GM20000 (cell line): ENCODE measurements at regions not wholly inside any gene's neighbourhood (a gene's known extent, or its start where the extent isn't known, plus 50 kb on each side); places are given as distances from the start of the nearest gene placed in this dataset.

ENCODE experiments used
- DNase-seq: peaks from one replicate; pipeline ENCODE4 v3.0.0; 2012; ENCODE audit warnings: low spot score
- TF ChIP-seq, protein P1 (sequence below): IDR thresholded peaks from 2 replicates; pipeline ENCODE4 v1.5.1; 2012; ENCODE audit warnings: mild to moderate bottlenecking, control low read depth; ENCODE audit errors: extremely low read depth, missing control alignments

DNA sequence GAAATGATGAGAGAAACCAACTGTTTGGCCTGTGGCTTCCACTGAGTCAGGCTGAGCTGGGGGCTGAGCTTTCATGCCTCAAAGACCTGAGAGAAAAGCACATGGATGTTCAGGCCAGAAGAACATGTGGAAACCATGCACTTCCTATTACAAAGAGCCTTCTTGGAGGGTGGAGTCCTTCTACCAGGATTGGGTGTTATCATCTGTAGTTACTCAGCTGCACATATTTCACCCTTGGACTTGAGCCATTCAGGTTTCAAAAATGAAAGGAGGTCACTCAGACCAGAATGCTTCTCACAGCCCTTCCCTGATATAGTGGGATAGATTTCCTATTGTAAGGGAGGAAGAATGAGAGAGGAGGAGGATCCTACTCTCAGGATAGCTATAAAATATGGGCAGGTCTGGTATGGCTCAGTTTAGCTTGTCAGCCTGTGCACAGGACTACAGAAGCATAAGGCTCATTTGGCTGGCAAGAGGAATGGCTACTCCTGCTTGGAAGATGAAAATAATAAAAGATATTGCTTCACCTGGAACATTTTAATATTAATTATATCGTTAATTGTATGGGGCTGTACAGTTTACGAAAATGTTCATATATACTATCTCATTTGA, 173.6 kb upstream of the TMC3 start:
- TF ChIP-seq, protein P1, sequence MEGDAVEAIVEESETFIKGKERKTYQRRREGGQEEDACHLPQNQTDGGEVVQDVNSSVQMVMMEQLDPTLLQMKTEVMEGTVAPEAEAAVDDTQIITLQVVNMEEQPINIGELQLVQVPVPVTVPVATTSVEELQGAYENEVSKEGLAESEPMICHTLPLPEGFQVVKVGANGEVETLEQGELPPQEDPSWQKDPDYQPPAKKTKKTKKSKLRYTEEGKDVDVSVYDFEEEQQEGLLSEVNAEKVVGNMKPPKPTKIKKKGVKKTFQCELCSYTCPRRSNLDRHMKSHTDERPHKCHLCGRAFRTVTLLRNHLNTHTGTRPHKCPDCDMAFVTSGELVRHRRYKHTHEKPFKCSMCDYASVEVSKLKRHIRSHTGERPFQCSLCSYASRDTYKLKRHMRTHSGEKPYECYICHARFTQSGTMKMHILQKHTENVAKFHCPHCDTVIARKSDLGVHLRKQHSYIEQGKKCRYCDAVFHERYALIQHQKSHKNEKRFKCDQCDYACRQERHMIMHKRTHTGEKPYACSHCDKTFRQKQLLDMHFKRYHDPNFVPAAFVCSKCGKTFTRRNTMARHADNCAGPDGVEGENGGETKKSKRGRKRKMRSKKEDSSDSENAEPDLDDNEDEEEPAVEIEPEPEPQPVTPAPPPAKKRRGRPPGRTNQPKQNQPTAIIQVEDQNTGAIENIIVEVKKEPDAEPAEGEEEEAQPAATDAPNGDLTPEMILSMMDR: no peak
- no peak for DNase-seq

DNA sequence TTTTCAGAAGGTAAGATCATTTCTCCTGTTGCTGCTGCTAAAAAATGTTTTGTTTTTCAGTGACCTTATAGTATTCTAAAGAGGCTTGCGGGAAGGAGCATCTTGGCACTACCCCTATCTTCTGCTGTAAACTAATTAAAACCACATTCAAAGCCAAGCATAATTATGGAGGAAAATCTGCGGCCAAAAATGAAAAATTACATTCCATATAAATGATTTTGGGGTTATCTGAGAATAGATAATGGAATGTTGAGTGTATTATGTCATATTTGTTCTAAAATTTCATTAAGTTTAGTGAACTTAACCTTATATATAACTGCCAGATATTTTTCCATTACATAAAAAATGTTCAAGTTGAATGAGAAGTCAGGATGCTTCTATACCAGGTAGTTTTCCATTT, 170.4 kb upstream of the TMC3 start:
- TF ChIP-seq, protein P1: no peak
- no peak for DNase-seq

DNA sequence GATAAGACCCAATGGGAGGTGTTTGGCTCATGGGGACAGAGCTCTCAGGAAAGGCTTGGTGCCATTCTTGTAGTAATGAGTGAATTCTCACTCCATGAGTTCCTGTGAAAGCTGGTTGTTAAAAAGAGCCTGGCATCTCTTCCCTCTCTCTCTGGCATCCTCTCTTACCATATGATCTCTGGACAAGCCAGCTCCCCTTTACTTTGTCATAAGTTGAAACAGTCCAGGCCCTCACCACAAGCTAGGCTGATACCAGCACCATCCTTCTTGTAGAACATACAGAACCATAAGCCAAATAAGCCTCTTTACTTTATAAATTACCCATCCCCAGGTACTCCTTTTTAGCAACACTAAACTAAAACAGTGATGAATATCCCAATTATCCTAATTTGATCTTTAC, 166.9 kb upstream of the TMC3 start:
- no peak for DNase-seq

DNA sequence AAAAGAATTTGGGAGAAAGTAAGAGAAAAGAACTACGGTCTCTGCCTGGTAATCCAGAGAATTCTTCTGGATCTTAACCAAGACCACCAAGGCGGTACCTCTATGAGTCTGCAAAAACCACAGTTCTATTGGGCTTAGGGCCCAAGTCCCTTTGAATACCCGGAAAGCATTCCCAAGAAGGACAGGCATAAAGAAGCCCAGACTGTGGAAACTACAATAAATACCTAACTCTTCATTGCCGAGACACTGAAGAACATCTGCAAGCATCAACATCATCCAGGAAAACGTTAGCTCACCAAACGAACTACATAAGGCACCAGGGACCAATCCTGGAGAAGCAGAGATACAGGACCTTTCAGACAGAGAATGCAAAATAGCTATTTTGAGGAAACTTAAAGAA, 162.3 kb upstream of the TMC3 start:
- DNase-seq: no peak
- TF ChIP-seq, protein P1: no peak

More for the DNA sequence above, 166.9 kb upstream of the TMC3 start:
- TF ChIP-seq, protein P1: no peak

DNA sequence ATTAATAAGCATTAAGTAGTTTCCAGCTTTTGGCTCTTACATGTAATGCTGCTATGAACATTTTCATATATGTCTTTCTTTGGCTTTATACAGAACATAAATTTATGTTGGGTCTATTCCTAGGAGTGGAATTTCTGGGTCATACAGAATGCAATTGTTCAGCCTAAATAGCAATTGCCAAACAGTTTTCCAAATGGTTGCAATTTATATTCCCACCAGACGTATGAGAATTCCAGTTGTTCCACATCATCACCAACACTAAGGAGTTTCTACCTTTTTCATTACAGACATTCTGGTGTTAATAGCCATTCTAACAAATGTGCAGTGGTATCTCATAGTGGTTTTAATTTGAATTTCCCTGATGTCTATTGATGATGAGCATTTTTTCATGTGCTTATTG, 160.1 kb upstream of the TMC3 start:
- TF ChIP-seq, protein P1: no peak
- no peak for DNase-seq

DNA sequence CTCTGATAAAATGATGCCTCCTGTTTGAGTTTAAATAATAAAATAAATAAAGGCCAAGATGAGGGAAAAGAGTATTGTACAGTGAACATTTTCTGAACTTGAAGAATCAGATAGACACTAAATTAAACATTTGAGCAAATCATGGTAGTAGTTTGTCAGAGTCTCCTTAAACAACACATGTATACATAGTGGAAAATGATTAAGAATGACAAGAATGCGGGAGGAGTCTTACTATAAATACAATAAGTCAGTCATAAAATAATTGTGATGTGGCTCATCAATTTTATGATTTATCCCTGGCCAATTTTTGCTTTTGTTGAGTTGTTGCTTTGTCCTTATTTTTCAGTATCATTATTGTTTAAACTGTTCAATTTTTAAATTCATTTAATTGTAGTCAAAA, 158.0 kb upstream of the TMC3 start:
- DNase-seq: no peak

DNA sequence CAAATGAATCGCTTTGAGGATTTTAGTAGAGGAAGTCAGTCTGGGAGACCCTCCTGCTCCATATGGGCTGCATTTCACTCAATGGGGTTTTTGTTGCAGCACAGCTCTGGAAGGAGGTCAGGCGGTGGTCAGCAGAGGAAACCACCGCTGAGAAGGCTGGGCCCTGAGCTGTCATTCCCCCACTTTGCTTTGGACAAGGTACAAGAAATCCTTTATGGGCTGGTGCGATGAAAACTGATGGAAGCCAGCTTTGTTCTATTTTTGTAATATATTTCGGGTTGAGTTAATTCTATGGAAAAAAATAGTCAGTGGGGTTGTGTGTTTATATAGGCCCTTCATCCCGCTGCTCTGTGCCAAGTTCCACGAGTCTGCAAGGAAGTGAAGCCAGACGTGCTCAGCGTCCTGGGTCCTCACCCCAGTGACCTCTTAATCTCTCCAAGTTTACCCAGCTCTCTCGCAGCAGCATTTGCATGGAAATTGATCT, 157.1 kb upstream of the TMC3 start:
- TF ChIP-seq, protein P1: no peak
- no peak for DNase-seq

More for the DNA sequence above, 158.0 kb upstream of the TMC3 start:
- TF ChIP-seq, protein P1: no peak
